Activated T-cell treated with anti-CD3 and anti-CD28 coated beads, Interleukin-2, amount 50 U/mL, for 1 hour (primary cell): ENCODE measurements at regions not wholly inside any gene's neighbourhood (a gene's known extent, or its start where the extent isn't known, plus 50 kb on each side); places are given as distances from the start of the nearest gene placed in this dataset.

Experiments used
- DNase-seq: peaks from one replicate; pipeline ENCODE4 v3.0.0-alpha.2; 2020

GRCh38 chr7:46525876-46526275 is 604.8 kb upstream of the IGFBP3 start:
- no peak for DNase-seq

DNA sequence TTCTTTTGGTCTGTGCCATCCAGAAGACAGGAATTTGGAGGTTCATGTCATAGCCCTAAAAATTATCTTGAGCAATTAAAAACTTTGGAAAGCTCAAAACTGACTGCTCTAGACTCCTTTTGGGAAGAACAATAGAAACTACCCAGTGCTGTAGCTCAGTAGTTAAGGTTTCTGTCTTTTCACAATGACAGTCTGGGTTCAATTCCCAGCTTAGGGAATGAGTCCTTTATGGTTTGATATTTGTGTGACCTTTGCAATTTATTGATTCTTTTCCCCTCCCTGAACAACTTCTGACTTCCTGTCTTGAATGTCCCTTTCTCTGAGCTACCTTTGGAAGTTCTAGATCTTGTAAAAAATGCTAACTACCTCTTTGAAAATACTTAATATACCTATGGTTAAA is 603.3 kb upstream of the IGFBP3 start:
- DNase-seq: no peak

DNA sequence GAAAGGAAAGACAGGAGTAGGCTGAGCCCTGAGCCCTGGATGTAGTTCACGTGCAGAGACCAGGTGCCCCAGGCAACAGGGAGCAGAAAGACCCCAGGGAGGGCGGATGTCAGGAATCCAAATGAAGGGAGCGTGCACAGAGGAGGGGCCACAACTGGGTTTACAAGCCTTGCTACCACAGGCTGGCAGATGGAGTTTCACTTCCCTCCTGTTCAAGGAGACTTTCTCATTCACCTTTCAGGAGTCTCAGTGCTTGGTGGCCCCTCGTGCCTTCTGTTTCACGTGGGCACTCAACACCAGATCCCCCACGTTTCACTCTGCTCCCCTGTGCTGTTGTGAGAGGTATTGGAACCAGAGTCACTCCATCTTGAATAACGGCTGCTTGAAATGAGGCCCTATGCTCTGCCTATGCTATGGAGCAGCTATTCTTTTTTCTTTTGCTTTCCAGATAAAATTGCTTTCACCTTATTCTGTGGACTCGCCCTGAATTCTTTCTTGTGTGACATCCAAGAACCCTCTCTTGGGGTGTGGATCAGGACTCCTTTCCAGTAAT is 601.4 kb upstream of the IGFBP3 start:
- DNase-seq: no peak

DNA sequence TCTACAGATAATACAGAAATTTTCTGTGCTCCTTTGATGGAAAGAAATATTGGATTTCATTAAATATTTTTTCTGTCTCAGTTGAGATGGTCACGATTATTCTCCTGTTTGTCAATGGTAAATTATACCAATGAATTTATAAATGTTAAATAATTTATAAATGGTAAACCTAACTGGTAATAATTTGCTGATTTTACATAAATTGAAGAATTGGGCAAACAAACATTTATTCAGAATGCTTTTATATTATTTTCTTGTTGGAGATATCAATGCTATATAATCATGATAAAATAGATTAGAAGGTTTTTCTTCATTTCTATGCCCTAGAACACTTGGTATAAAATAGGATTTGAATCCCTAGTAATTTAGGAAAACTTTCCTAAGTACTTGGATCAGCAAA is 597.6 kb upstream of the IGFBP3 start:
- DNase-seq: no peak

GRCh38 chr7:46515844-46516590 is 594.9 kb upstream of the IGFBP3 start:
- DNase-seq: no peak

GRCh38 chr7:46513447-46513848 is 592.4 kb upstream of the IGFBP3 start:
- DNase-seq: no peak

DNA sequence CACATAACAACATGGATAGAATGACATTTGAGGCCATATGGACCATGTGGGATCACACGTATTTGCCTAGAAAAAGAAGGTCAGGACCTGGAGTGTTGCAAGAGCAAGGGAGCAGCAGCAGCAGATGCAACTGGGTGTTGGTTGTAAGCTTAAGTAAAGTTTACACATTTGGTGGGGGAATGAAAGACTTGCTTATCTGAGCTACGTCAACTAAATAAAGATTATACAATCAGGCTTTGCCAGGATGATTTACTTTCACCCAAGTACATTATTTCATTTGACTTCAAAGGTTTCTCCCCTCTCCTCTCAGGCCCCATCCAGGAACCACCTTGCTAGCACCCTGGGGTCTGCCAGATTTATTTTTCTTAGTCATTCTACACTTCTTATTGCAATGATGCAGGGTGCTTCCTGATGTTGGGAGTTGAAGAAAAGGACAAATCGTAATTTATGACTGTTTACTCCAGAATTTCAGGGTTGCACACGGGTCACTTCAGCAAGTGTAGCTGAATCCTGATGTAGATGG is 591.9 kb upstream of the IGFBP3 start:
- no peak for DNase-seq

DNA sequence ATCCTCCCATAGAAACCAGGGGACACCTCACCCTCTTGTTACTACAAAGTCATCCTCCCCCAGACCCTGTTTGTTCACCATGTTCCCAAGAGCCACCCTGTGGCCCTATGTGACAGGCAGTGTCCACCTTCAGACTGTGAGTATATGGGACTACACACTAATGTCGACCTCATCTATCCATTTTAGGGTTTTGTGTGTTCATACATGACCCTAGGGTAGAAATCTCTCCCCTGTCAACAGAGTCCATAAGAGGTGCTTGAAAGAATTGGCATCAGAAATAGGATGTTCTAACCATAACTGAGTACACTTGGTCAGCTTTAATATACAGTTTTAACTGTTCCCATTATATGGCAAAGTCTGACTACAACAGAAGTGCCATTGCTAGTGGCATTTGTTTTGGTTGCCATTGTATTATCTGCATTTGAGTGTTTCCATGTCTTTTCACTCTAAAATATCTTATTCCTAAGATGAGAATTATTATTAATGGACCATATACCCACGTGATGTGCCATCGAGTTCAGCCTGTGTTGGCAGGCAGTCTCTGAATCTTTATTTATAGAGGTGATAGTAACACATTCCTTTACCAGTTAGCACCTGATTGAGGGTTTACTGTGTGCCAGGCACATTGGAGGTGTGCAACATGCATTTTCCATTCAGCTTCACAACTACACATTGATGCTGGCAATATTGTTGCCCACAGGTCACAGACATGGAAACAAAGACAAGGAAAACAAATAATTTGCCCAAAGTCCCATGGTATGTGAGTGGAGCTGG is 590.6 kb upstream of the IGFBP3 start:
- DNase-seq: no peak

DNA sequence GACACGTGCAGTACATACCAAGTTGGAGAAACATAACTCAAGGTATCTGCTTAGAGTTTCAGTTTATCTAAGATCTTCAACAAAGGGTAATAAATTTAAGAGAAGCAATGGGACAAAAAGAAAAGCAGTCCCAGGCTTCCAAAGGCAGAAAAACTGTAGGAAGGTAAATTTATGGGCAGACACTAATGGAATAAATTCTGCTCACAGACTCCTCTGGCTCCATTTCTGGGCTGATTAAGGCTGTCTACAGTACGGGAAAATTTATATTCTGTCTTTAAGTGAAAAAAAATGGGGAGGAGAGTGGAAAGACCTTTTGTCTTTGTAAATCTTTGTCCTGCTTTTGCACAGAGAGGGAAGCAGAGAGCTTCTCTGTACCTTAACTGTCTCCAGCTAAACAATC is 587.5 kb upstream of the IGFBP3 start:
- DNase-seq: no peak

- no peak for DNase-seq
Observed at GRCh38 chr7:46507560-46507959, 586.5 kb upstream of the IGFBP3 start.

- no peak for DNase-seq
Observed at GRCh38 chr7:46494441-46494840, 573.4 kb upstream of the IGFBP3 start.

DNA sequence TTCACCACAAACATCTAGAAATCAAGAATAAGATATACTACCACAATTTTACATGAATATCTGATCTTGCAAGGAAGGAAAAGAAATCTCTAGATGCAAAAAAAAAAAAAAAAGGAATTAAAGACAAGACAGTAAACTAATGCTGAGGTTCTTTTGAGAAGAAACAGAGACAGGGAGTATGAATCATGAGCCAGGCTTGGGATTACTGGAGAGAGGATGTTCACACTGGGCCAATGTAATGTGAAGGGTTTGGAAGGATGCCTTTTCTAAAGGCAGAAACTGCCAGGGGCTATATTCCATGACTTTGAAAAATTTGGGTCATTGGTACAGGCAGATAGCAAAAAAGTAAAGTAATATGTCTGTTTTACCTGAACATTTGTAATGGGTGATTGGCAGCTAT is 573.0 kb upstream of the IGFBP3 start:
- no peak for DNase-seq

GRCh38 chr7:46493196-46493595 is 572.1 kb upstream of the IGFBP3 start:
- DNase-seq: no peak

- DNase-seq: no peak
Observed at GRCh38 chr7:46492466-46492865, 571.4 kb upstream of the IGFBP3 start.

DNA sequence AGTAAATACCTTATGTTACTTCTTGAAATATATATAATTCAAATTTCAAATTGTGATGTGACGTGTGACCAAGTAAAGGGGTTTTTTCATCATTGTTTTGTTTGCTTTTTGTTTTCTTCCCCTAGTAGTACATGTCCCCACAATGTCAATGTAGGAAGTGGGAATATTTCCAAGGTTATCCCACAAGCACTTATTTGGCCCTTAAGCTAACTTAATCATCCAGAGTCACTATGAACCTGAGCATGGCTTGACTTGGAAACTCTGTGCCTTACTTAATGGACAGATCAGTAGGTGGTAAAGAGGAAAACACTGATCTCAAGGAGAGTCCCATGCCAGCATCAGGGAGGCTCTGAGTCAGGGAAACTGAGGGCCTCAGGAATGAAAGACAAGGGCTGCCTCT is 569.3 kb upstream of the IGFBP3 start:
- DNase-seq: no peak

DNA sequence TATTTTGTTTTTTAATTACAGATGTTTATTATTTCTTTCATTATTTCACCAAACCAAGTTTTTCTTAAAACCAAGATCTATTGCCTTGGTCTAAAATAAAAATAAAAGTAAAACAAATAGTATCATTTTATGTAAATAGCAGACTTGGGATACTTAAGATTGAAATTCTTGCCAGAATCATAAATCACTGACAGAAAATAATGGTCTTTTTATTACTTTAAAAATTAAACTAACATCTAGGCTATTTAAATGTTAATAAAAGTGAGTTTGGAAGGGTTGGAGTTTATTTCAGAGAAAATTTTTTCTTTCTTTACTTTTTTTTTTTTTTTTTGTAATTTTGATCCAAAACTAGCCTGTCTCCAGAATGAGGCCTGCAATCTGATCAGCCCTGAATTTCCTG is 568.0 kb upstream of the IGFBP3 start:
- no peak for DNase-seq

GRCh38 chr7:46488607-46489006 is 567.5 kb upstream of the IGFBP3 start:
- DNase-seq: no peak

DNA sequence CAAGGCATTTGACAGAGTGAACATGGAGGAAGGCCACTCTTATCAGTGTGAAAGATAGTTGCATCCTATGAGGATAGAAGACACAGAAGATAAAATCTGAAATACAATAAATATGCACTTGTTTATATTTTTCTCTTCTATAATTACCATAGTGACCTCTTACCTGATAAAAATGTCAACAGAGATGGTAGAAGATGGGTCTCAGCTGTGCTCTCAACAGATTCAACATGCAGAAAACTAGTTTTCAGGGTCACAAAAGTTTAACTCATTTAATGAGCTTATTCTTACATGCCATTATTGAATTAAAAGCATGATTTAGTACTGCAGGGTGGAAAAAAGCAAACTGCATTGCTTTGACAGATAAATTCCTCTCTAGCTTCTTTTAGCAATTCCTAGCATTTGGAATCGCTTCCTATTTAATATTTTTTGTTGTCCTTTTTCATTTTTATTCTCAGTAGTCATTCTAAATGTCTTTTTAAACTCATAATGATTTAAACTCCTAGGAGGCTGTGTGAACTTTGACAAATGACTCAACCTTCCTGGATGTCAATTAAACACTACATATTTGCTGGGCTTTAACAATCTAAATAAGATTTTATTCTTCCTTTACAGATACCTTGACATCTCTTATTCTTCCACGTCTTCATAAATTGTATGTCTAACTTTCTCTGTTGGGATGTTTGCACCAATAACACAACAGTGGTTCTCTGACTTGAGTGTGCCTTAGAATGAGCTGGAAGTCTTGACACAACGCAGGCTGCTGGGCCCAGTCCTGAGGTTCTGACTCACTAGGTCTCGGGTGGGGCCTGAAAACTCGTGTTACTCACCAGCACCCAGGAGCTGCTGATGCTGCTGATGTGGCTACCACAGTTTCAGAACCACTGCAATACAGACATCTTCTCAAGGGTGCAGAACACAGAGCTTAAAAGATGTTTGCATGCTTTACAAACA is 565.5 kb upstream of the IGFBP3 start:
- no peak for DNase-seq

DNA sequence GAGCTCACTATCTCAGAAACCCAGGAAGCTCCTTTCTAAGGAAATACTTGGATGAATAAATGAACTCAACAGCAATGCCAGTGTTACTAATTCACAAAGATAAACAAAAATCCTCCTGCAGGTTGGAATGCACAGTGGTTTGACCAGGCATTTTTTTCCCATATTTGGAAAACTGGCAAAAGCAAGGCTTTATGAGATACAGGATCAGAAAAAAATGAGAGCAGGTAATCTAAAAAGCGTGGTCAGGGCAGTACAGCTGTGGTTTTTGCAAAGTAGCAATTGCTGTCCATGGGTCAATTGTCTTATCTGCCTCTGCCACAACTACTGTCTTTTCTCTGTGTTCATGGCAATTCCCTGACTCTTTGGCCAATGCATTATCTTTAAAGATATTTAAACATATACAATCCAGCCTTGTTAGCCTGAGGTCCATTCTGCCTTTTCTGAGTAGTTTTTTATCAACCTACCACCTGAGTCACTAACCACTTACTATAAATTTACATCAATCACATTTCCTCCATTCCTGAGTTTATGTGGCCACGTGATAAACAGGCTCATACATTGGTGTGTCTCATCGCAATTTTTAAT is 564.5 kb upstream of the IGFBP3 start:
- DNase-seq: no peak

DNA sequence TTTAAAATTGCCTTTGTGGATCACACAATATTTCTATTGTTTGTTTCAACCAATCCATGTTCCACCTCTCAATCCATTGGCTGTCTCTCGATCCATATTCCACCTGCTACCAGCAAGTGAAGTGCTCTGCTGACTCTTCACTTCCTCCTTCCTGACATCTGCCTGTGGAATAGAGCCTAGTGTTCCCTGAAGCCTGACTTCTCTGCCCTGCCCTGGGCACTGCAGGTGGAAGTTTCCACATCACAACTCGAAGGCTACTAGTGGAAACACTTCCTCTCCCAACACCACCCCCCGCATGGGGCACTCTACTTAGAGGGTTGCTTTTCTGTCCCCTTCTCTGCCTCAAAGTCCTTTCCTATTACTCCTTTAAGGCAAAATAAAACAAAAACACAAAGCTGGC is 563.8 kb upstream of the IGFBP3 start:
- no peak for DNase-seq

GRCh38 chr7:46480619-46481018 is 559.5 kb upstream of the IGFBP3 start:
- DNase-seq: no peak

- DNase-seq: no peak
Observed at GRCh38 chr7:46479680-46480079, 558.6 kb upstream of the IGFBP3 start.

GRCh38 chr7:46478046-46478445 is 557.0 kb upstream of the IGFBP3 start:
- no peak for DNase-seq
